Thoracic aorta (tissue), 2 donors: ENCODE measurements at regions not wholly inside any gene's neighbourhood (a gene's known extent, or its start where the extent isn't known, plus 50 kb on each side); places are given as distances from the start of the nearest gene placed in this dataset.

Experiments used
- ATAC-seq: fragments of 150-250 bp; one replicate; pipeline ENCODE4 v1.8.0; 2017; ENCODE audit warnings: low read depth; ENCODE audit not compliant: insufficient number of reproducible peaks, low FRiP score
- DNase-seq: peaks from one replicate; pipeline ENCODE4 v3.0.0-alpha.2; 2020; ENCODE audit warnings: low spot score
- H3K27ac ChIP-seq, 2 donors: fragments of 200-600 bp; sonication (generic); 1 replicate in 1 of 2; 2 replicates in 1 of 2; pipeline ENCODE4 v1.5.1; 2016; ENCODE audit warnings: mild to moderate bottlenecking in 2 of 2, moderate library complexity in 2 of 2
- H3K27me3 ChIP-seq: fragments of 200-600 bp; sonication (generic); replicated peaks from 2 replicates; pipeline ENCODE4 v1.6.0; 2016; ENCODE audit warnings: mild to moderate bottlenecking; ENCODE audit not compliant: insufficient read depth
- H3K36me3 ChIP-seq: fragments of 200-600 bp; sonication (generic); one replicate; pipeline ENCODE4 v1.5.1; 2016
- H3K4me1 ChIP-seq, 2 donors: fragments of 200-600 bp; sonication (generic); 1 replicate in 1 of 2; 2 replicates in 1 of 2; pipeline versions ENCODE4 v1.5.1 to v1.6.0; 2016; ENCODE audit warnings: low read depth in 2 of 2, mild to moderate bottlenecking in 1 of 2; ENCODE audit not compliant: control insufficient read depth in 1 of 2
- H3K4me3 ChIP-seq: fragments of 200-600 bp; sonication (generic); 2 replicates; pipeline ENCODE4 v1.5.1; 2016; ENCODE audit warnings: mild to moderate bottlenecking
- H3K9me3 ChIP-seq: fragments of 200-600 bp; sonication (generic); 2 replicates; pipeline ENCODE4 v1.5.1; 2016
- CTCF ChIP-seq: fragments of 200-600 bp; sonication (generic); IDR thresholded peaks from one replicate; pipeline ENCODE4 v1.5.1; 2019; ENCODE audit warnings: antibody characterized with exemption

GRCh38 chr4:170853422-170854021 lies 763.8 kb upstream of the AADAT start:
- ATAC-seq (no peak), DNase-seq (no peak)
- no peak overlapping the region for H3K27ac ChIP-seq
- H3K36me3 ChIP-seq: no peaks in the 10 kb centered on the region
- H3K4me3 ChIP-seq: no peak overlapping the region
- H3K4me1 ChIP-seq: no peaks in the 10 kb centered on the region
- H3K9me3 ChIP-seq: no peaks in the 10 kb centered on the region
- TF ChIP-seq CTCF: peak; percentile 68
- H3K27me3 ChIP-seq: no peaks in the 10 kb centered on the region

- Histone ChIP-seq H3K4me3 (no peak overlapping the region), H3K36me3 (no peaks in the 10 kb centered on the region), H3K27me3 (no peaks in the 10 kb centered on the region), H3K27ac (no peak overlapping the region), H3K4me1 (no peaks in the 10 kb centered on the region), H3K9me3 (no peaks in the 10 kb centered on the region)
- no peak for ATAC-seq
- TF ChIP-seq CTCF: no peak
- no peak for DNase-seq
These were observed 760.2 kb upstream of the AADAT start for GRCh38 chr4:170849969-170850368.

- no peak for ATAC-seq
These were observed 738.0 kb upstream of the AADAT start for GRCh38 chr4:170827562-170828274.

GRCh38 chr4:170818786-170819185 lies 729.0 kb upstream of the AADAT start:
- TF ChIP-seq CTCF: no peak
- no peak for ATAC-seq
- Histone ChIP-seq H3K4me1 (no peaks in the 10 kb centered on the region), H3K9me3 (no peaks in the 10 kb centered on the region), H3K4me3 (no peak overlapping the region), H3K36me3 (no peaks in the 10 kb centered on the region), H3K27ac (no peak overlapping the region), H3K27me3 (no peaks in the 10 kb centered on the region)
- no peak for DNase-seq

More at GRCh38 chr4:170827562-170828274, 738.0 kb upstream of the AADAT start:
- Histone ChIP-seq H3K27me3 (no peaks in the 10 kb centered on the region), H3K4me1 (no peaks in the 10 kb centered on the region), H3K4me3 (no peak overlapping the region), H3K36me3 (no peaks in the 10 kb centered on the region), H3K27ac (no peak overlapping the region), H3K9me3 (no peaks in the 10 kb centered on the region)
- no peak for DNase-seq
- TF ChIP-seq CTCF: no peak

- ATAC-seq: no peak
- TF ChIP-seq CTCF: no peak
- DNase-seq: no peak
- no peak overlapping the region for H3K27ac ChIP-seq
- H3K27me3 ChIP-seq: no peaks in the 10 kb centered on the region
- no peaks in the 10 kb centered on the region for H3K36me3 ChIP-seq
- H3K4me3 ChIP-seq: no peak overlapping the region
- H3K4me1 ChIP-seq: no peaks in the 10 kb centered on the region
- no peaks in the 10 kb centered on the region for H3K9me3 ChIP-seq
These were observed 715.6 kb upstream of the AADAT start for GRCh38 chr4:170805352-170805751.
